CD4-positive, alpha-beta T cell treated with Interferon alpha-2 for 1 hour (primary cell): ENCODE measurements at regions not wholly inside any gene's neighbourhood (a gene's known extent, or its start where the extent isn't known, plus 50 kb on each side); places are given as distances from the start of the nearest gene placed in this dataset.
"Not testable (repeated sequence)": the region's sequence is repeated elsewhere in the genome, so short reads cannot be mapped to it uniquely, and the experiment has no call there.

Experiments used
- DNase-seq, 2 donors: peaks; one replicate each; pipeline ENCODE4 v3.0.0-alpha.2; 2020 to 2022

- DNase-seq, result no peak
Observed at GRCh38 chr18:34529358-34530335, 180.5 kb upstream of the DTNA start.

- no peak for DNase-seq
Observed at GRCh38 chr18:34531110-34531509, 179.0 kb upstream of the DTNA start.

- not testable (repeated sequence) for DNase-seq
Observed at GRCh38 chr18:34534642-34535041, 175.5 kb upstream of the DTNA start.

- no peak for DNase-seq
Observed at GRCh38 chr18:34540897-34541296, 169.2 kb upstream of the DTNA start.

GRCh38 chr18:34542625-34543024 lies 167.5 kb upstream of the DTNA start:
- DNase-seq, result no peak

- DNase-seq, result no peak
Observed at GRCh38 chr18:34543356-34543755, 166.7 kb upstream of the DTNA start.

GRCh38 chr18:34543945-34544344 lies 166.2 kb upstream of the DTNA start:
- no peak for DNase-seq

- DNase-seq, result no peak
Observed at GRCh38 chr18:34544930-34545329, 165.2 kb upstream of the DTNA start.

GRCh38 chr18:34548120-34548972 lies 161.8 kb upstream of the DTNA start:
- DNase-seq, result no peak

- DNase-seq, result no peak
Observed at GRCh38 chr18:34548973-34549294, 161.2 kb upstream of the DTNA start.

GRCh38 chr18:34549367-34549766 lies 160.7 kb upstream of the DTNA start:
- no peak for DNase-seq

GRCh38 chr18:34550156-34550555 lies 159.9 kb upstream of the DTNA start:
- no peak for DNase-seq

GRCh38 chr18:34550902-34551301 lies 159.2 kb upstream of the DTNA start:
- no peak for DNase-seq

- no peak for DNase-seq
Observed at GRCh38 chr18:34551824-34552223, 158.3 kb upstream of the DTNA start.

- no peak for DNase-seq
Observed at GRCh38 chr18:34562252-34562870, 147.7 kb upstream of the DTNA start.

- no peak for DNase-seq
Observed at GRCh38 chr18:34567857-34568256, 142.2 kb upstream of the DTNA start.

GRCh38 chr18:34576622-34577021 lies 133.5 kb upstream of the DTNA start:
- DNase-seq, result no peak

- DNase-seq, result no peak
Observed at GRCh38 chr18:34583895-34584294, 126.2 kb upstream of the DTNA start.

GRCh38 chr18:34590503-34590902 lies 119.6 kb upstream of the DTNA start:
- no peak for DNase-seq

GRCh38 chr18:34591920-34592444 lies 118.1 kb upstream of the DTNA start:
- no peak for DNase-seq

- no peak for DNase-seq
Observed at GRCh38 chr18:34592481-34592880, 117.6 kb upstream of the DTNA start.

GRCh38 chr18:34592961-34593382 lies 117.1 kb upstream of the DTNA start:
- no peak for DNase-seq

GRCh38 chr18:34594266-34594665 lies 115.8 kb upstream of the DTNA start:
- no peak for DNase-seq
